ENCODE measurements at regions not wholly inside any gene's neighbourhood (a gene's known extent, or its start where the extent isn't known, plus 50 kb on each side); places are given as distances from the start of the nearest gene placed in this dataset.

GRCh38 chr13:105838231-105838630, 697.2 kb downstream of the EFNB2 start:
- TF ChIP-seq CTCF (IDR thresholded peaks at IDR 0.05) (no peak), POLR2A (IDR thresholded peaks at IDR 0.05) (no peak), POLR2AphosphoS5 (IDR thresholded peaks at IDR 0.05; ENCODE audit: insufficient read depth in 1 of 2, low read depth in 1 of 2) (no peak)

Data from vagina (tissue), 2 donors.